GM12878 (cell line): ENCODE measurements at regions not wholly inside any gene's neighbourhood (a gene's known extent, or its start where the extent isn't known, plus 50 kb on each side); places are given as distances from the start of the nearest gene placed in this dataset.
A peak's percentile ranks its signal among the peaks of the same experiment; 100 is the strongest.

ENCODE experiments used
- ATAC-seq: fragments of 200-7000 bp; cut with Tn5 transposase; 3 replicates; pipeline ENCODE4 v1.9.1; 2020; ENCODE audit warnings: mild to moderate bottlenecking, moderate library complexity
- BruUV-seq: library from RNA; stranded (reverse); fragments of 400-500 nt; replicated peaks from 2 replicates; lab custom pipeline; 2021; lab: Mats Ljungman, UMichigan
- CTCF ChIA-PET: fragments of 300-600 bp; sonication (Branson Sonifier 250); formaldehyde crosslinking; extraction: SDS; loops from one replicate; lab custom pipeline; 2021; ENCODE audit warnings: inconsistent platforms; lab: Yijun Ruan, JAX
- POLR2A ChIA-PET: fragments of 350-600 bp; formaldehyde crosslinking; extraction: SDS; loops from one replicate; lab custom pipeline; 2021; ENCODE audit warnings: inconsistent platforms; lab: Charles Lee
- RAD21 ChIA-PET: fragments of 300-600 bp; sonication (Branson Sonifier 250); formaldehyde crosslinking; loops from one replicate; lab custom pipeline; 2023; ENCODE audit warnings: antibody characterized with exemption; ENCODE audit not compliant: unreplicated experiment; lab: Charles Lee
- SMC1A ChIA-PET: fragments of 300-600 bp; sonication (Branson Sonifier 250); formaldehyde crosslinking; loops from one replicate; lab custom pipeline; 2023; ENCODE audit not compliant: unreplicated experiment, uncharacterized antibody; lab: Charles Lee
- DNase-seq: peaks from one replicate; pipeline ENCODE4 v3.0.0-alpha.2; 2011; ENCODE audit warnings: low read depth, low spot score
- FAIRE-seq: peaks from 3 replicates; lab custom pipeline; 2011; peaks lifted over from hg19 to GRCh38; lab: Jason Lieb, UNC
- H2AFZ ChIP-seq: 2 replicates; pipeline ENCODE4 v1.6.0; 2011; ENCODE audit warnings: low read depth, low read length, control low read depth; ENCODE audit not compliant: control insufficient read depth
- H3K27ac ChIP-seq: 2 replicates; pipeline ENCODE4 v1.5.1; 2011; ENCODE audit warnings: control low read depth; ENCODE audit not compliant: control insufficient read depth, insufficient read depth
- H3K27me3 ChIP-seq, 2 experiments: replicated peaks in 1 of 2; 2 replicates each; pipeline versions ENCODE4 v1.6.0 to v1.6.1; 2011; ENCODE audit warnings: low read length in 1 of 2; ENCODE audit not compliant: control insufficient read depth in 2 of 2, insufficient read depth in 2 of 2
- H3K36me3 ChIP-seq, 2 experiments: 2 replicates each; pipeline ENCODE4 v1.5.1; 2011; ENCODE audit warnings: low read length in 1 of 2; ENCODE audit not compliant: control insufficient read depth in 2 of 2, insufficient read depth in 2 of 2
- H3K4me1 ChIP-seq: 2 replicates; pipeline ENCODE4 v1.6.1; 2011; ENCODE audit warnings: mild to moderate bottlenecking, low read length, moderate library complexity, mixed read lengths; ENCODE audit not compliant: control insufficient read depth, insufficient read depth
- H3K4me2 ChIP-seq: 2 replicates; pipeline ENCODE4 v1.6.0; 2011; ENCODE audit warnings: control low read depth; ENCODE audit not compliant: control insufficient read depth, insufficient read depth
- H3K4me3 ChIP-seq: fragments of 200-600 bp; sonication (generic); 2 replicates; pipeline ENCODE4 v1.5.1; 2016
- H3K79me2 ChIP-seq: 2 replicates; pipeline ENCODE4 v1.6.0; 2011; ENCODE audit warnings: low read length; ENCODE audit not compliant: control insufficient read depth, insufficient read depth
- H3K9ac ChIP-seq: 2 replicates; pipeline ENCODE4 v1.8.0; 2011; ENCODE audit warnings: low read length, control low read depth, mixed read lengths; ENCODE audit not compliant: control insufficient read depth, insufficient read depth
- H3K9me3 ChIP-seq: replicated peaks from 3 replicates; pipeline ENCODE4 v1.5.1; 2011; ENCODE audit warnings: mild to moderate bottlenecking, low read length; ENCODE audit not compliant: control insufficient read depth, insufficient read depth
- H4K20me1 ChIP-seq: 2 replicates; pipeline ENCODE4 v1.6.0; 2011; ENCODE audit not compliant: control insufficient read depth, insufficient read depth
- CTCF ChIP-seq, 3 experiments: IDR thresholded peaks in 2 of 3; conservative IDR thresholded peaks in 1 of 3; 2 replicates each; pipeline ENCODE4 v1.5.1; 2011; ENCODE audit warnings: low read depth in 3 of 3, low read length in 3 of 3, mild to moderate bottlenecking in 3 of 3, control low read depth in 2 of 3, moderate library complexity in 2 of 3, inconsistent platforms in 1 of 3, mixed read lengths in 1 of 3; ENCODE audit not compliant: control insufficient read depth in 2 of 3, insufficient read depth in 1 of 3; ENCODE audit errors: extremely low read depth in 1 of 3
- DPF2 ChIP-seq: fragments of 450-650 bp; IDR thresholded peaks from 2 replicates; pipeline ENCODE4 v1.6.1; 2017; ENCODE audit warnings: mild to moderate bottlenecking
- E4F1 ChIP-seq: fragments of 450-650 bp; IDR thresholded peaks from 2 replicates; pipeline ENCODE4 v1.6.1; 2018; ENCODE audit warnings: borderline replicate concordance, mild to moderate bottlenecking; ENCODE audit not compliant: partially characterized antibody
- ESRRA ChIP-seq: IDR thresholded peaks from 2 replicates; pipeline ENCODE4 v1.6.1; 2012; ENCODE audit warnings: mild to moderate bottlenecking, low read length, improper control_type of control experiment
- RELA ChIP-seq: fragments of 450-650 bp; IDR thresholded peaks from 2 replicates; pipeline ENCODE4 v1.8.0; 2014; ENCODE audit warnings: borderline replicate concordance; ENCODE audit not compliant: partially characterized antibody
- RFX5 ChIP-seq: IDR thresholded peaks from 2 replicates; pipeline ENCODE4 v1.6.1; 2011; ENCODE audit warnings: low read depth, low read length, improper control_type of control experiment
- SP1 ChIP-seq: IDR thresholded peaks from one replicate; pipeline ENCODE4 v1.6.1; 2011; ENCODE audit warnings: low read depth, low read length
- ZZZ3 ChIP-seq: IDR thresholded peaks from 2 replicates; pipeline ENCODE4 v1.6.1; 2011; ENCODE audit warnings: low read depth; ENCODE audit not compliant: control insufficient read depth, insufficient read length
- WGBS: methylation state at CpG from one replicate; pipeline ENCODE4 v1.1.6; 2016; ENCODE audit warnings: low lambda C conversion rate; ENCODE audit not compliant: insufficient replicate concordance, insufficient coverage; ENCODE audit errors: missing lambda C conversion rate; 5-methylcytosine and 5-hydroxymethylcytosine counted together
- in situ Hi-C: fragments of 300-500 bp; cut with MboI; formaldehyde crosslinking; loops from 9 replicates; pipeline ENCODE4 v1.14.3; 2018; ENCODE audit warnings: mixed read lengths
- intact Hi-C: fragments of 100-400 bp; cut with micrococcal nuclease; formaldehyde crosslinking; loops from one replicate; pipeline ENCODE4 v1.14.2; 2022; ENCODE audit not compliant: unreplicated experiment

DNA sequence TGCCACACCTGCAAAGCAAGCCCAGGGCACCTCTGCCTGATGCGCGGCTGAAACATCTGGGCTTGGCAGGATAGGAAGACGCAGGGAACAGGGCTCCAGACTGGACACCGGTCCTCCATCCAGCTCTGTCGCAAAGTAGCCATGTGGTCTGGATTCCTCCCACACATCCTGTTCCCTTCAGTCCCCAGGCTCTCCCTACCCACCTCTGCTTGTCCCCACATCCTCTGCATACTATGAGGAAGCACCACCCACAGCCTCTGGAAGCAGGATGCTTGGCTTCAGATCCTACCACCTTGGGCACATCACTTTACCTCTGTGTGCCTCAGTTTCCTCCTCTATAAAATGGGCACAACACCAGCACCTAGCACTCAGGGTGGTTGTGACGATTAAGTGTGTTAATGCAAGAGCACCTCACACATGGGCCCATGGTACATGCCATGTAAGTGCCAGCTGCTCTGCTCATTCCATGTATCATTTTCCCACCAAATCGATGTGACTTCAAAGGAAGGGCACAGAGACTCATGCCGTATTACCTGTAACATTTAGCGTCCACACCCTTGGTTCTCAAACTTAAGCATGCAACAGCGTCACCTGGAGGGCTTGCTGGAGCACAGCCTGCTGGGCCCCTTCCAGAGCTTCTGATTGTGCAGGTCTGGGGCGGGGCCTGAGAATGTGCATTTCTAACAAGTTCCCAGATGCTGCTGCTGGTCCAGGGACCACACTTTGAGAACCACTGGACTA, 138.6 kb upstream of the SDK2 start:
- Histone ChIP-seq H3K4me1 (no peaks in the 10 kb centered on the region), H3K79me2 (no peaks in the 10 kb centered on the region), H3K4me2 (no peak overlapping the region), H3K4me3 (no peak overlapping the region), H3K9ac (no peak overlapping the region), H3K9me3 (no peaks in the 10 kb centered on the region), H4K20me1 (no peaks in the 10 kb centered on the region), H3K27ac (no peak overlapping the region), H3K36me3 (no peaks in the 10 kb centered on the region), H2AFZ (no peak overlapping the region), H3K27me3 (no peaks in the 10 kb centered on the region; a peak in 1 of 4 replicates)
- intact Hi-C loops: no loop called here
- TF ChIP-seq ZZZ3 (no peak), RELA (no peak), ESRRA (no peak), DPF2 (no peak), E4F1 (no peak), SP1 (no peak), RFX5 (no peak), CTCF (IDR thresholded peaks at IDR 0.05 in 2 of 3, conservative IDR thresholded peaks at IDR 0.05 in 1 of 3; ENCODE audit: control insufficient read depth in 2 of 3, extremely low read depth in 1 of 3, insufficient read depth in 1 of 3, low read depth in 3 of 3, low read length in 3 of 3) (peak in 1 of 3 experiments; percentile 11; a peak in 1 of 6 replicates)
- in situ Hi-C loops: no loop called here
- ATAC-seq (no peak), DNase-seq (no peak), FAIRE-seq (no peak)
- BruUV-seq: no TSS peak
- SMC1A ChIA-PET: no interaction called here
- 36% methylated on average over 11 of the region's 11 CpGs for WGBS
- POLR2A ChIA-PET: no interaction called here
- CTCF ChIA-PET: interaction anchor here (1.2 kb wide), 2 partner anchors 11 to 352 kb away, joined by 3 to 4 read pairs; no protein-coding TSS in a partner anchor
- RAD21 ChIA-PET: no interaction called here
